Left colon (tissue), 2 donors: ENCODE measurements at regions not wholly inside any gene's neighbourhood (a gene's known extent, or its start where the extent isn't known, plus 50 kb on each side); places are given as distances from the start of the nearest gene placed in this dataset.
"Not testable (repeated sequence)": the region's sequence is repeated elsewhere in the genome, so short reads cannot be mapped to it uniquely, and the experiment has no call there.

Experiments used
- ATAC-seq: fragments of 200-7000 bp; cut with Tn5 transposase; one replicate; pipeline ENCODE4 v1.9.1; 2020; ENCODE audit warnings: mild to moderate bottlenecking, moderate library complexity
- DNase-seq, 2 donors: peaks; one replicate each; pipeline ENCODE4 v3.0.0-alpha.2; 2020
- intact Hi-C, 2 donors: fragments of 100-400 bp; cut with DNase I in 1 of 2; cut with micrococcal nuclease in 1 of 2; formaldehyde crosslinking; loops; one replicate each; pipeline versions ENCODE4 v1.11.2 to v1.14.0; 2022; cut with DNase I, micrococcal nuclease
- donor health status: DM: no; HTN: no; CAD: no.
- donor health status: DM: yes; HTN: yes; CAD: no.

DNA sequence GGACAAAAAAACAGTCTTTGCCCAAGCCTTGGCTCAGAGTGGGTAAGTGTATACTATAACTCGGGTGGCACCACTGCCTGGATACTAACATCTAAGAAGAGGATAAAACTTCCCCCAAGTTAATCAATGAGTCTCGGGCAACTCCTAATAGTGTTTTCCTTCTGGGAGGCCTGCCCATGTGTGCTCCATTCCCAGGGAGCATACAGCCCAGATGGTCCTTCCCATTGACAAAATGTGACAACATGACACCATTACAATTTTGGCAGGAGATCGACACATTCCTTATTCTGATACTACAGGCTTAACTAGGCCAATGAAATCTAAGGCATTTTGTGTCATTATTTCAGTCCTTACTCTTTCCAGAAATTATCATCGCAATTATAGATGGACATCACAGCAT is 52.7 kb upstream of the CRIM1 start:
- DNase-seq, result no peak
- no peak for ATAC-seq
- intact Hi-C loops, result no loop called here

- ATAC-seq (no peak), DNase-seq (no peak)
- intact Hi-C loops, result no loop called here
Observed at GRCh38 chr2:36301843-36302242, 53.7 kb upstream of the CRIM1 start.

DNA sequence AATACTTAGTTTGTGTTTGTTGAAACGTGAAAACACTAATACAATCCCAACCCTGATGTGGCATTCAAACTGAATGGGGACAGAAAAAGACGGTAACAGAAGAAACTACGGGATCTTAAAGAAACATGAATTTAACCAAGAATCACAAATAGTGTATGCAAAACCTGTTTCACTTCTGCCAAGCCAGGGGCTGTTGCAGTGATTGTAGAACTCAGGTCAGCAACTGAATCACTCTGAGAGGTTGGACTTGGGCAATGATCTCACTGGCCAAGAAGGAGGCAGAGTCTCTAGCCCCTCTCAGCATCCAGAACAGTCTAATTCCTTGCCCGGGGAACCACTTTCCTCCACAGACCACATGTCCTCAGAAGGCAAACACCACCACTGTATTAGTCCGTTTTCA is 54.9 kb upstream of the CRIM1 start:
- no peak for DNase-seq
- no peak for ATAC-seq
- intact Hi-C loops, result no loop called here

GRCh38 chr2:36296798-36297197 is 58.8 kb upstream of the CRIM1 start:
- DNase-seq, result no peak
- no peak for ATAC-seq
- intact Hi-C loops, result no loop called here

DNA sequence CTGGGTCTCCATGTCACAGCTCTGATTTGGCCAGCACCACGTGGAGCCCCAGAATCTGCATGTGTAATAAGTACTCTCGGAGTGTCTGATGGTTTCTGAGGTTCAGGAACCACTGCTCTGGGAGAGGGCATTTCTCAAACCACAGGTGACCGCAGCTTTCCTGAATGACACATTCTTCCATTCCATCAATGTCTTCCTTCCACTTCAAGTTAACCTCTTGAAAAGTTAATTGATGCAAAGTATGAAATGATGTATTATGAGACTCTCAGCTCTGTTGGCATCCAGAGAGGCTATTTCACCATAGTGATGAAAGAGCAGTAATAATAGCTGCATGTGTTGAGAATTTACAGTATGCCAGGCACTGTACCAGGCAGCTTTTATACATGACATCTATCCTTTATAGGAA is 61.3 kb upstream of the CRIM1 start:
- ATAC-seq, result no peak

GRCh38 chr2:36290306-36290856 is 65.2 kb upstream of the CRIM1 start:
- intact Hi-C loops, result no loop called here
- ATAC-seq (no peak), DNase-seq (no peak)

More for the DNA sequence above, 61.3 kb upstream of the CRIM1 start:
- intact Hi-C loops, result no loop called here
- no peak for DNase-seq

DNA sequence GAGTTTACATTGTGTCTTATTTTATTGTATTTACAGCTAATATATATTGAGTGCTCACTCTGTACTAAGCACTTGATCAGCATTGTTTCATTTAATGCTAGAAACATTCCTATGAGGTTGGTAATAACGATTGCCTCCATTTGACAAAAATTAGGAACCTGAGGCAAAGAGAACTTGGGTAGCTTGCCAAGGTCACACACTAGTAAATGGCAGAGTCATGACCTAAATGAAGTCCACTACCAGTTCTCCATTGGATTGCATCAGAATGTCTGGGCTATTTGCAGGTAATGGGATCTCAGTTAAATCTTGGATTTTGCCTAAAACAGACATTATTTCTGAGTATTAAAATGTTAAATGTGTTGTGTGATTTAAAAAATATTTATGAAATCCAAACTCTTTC is 65.8 kb upstream of the CRIM1 start:
- ATAC-seq, result no peak
- no peak for DNase-seq
- intact Hi-C loops, result no loop called here

DNA sequence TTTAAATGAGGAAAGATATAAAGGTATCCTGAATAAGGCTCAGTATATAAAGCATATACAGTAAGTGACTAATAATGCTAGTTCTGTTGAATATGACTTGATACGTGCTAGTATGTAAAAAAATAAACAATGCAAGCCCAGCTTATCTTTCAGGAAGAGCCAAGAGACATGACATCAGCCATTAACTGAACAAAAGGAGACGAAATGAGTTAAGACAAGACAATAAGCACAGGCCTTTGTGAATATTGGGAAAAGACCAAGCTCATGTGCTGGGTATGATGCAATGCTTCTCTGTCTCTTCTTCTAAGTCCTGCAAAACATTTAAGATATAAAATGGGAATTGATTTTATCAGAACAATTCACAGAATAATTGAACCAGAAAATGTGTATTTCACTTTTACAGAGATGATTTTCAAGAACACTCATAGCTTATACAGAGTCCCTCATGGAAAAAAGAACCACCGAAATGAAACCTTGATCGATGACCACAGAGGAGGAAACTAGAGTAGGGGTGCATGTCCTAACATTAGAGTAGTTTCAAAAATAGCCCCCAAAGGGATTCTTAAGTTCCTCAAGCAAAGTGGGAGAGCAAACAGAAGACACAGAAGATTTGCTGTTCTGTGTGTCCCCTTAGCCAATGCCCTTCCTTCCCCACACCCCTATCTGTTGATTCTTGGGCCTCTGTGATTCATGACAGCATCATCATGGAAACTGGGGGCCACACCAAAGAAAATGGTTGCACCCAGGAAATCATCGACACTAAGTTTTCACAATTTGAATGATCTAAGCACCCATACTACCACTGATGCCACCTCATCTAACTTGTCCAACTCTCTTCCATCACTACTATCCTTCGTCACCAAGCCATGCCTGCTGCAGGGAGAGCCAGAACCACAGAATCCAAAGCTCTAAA is 68.0 kb upstream of the CRIM1 start:
- intact Hi-C loops, result no loop called here
- no peak for DNase-seq

DNA sequence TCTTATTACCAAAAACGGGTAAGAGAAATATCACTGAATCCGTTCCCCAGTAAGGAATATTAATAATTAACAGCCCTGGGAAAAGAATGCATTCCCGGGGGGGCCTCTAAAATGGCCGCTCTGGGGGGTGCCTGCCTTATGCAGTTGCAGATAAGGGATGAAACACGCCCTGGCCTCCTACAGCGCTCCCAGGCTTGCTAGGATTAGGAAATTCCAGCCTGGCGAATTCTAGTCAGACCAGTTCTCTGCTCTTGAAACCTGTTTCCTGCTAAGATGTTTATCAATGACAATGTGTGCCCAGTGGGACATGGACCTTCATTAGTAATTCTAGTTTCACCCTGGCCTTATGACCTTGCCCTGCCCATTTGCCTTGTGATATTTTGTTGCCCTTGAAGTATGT is 76.1 kb upstream of the CRIM1 start:
- ATAC-seq, intact Hi-C loops, DNase-seq: not testable (repeated sequence)

More for the DNA sequence above, 68.0 kb upstream of the CRIM1 start:
- ATAC-seq, result no peak

GRCh38 chr2:36277881-36278523 is 77.6 kb upstream of the CRIM1 start:
- intact Hi-C loops, result no loop called here
- DNase-seq (no peak), ATAC-seq (no peak)

- no peak for ATAC-seq
- no peak for DNase-seq
- intact Hi-C loops, result no loop called here
Observed at GRCh38 chr2:36277146-36277808, 78.3 kb upstream of the CRIM1 start.

- no peak for ATAC-seq
- intact Hi-C loops, result no loop called here
- no peak for DNase-seq
Observed at GRCh38 chr2:36271266-36271665, 84.3 kb upstream of the CRIM1 start.

GRCh38 chr2:36270758-36271157 is 84.8 kb upstream of the CRIM1 start:
- ATAC-seq (no peak), DNase-seq (no peak)
- intact Hi-C loops, result no loop called here

- ATAC-seq (no peak), DNase-seq (no peak)
- intact Hi-C loops, result no loop called here
Observed at GRCh38 chr2:36267194-36267593, 88.4 kb upstream of the CRIM1 start.

GRCh38 chr2:36266536-36267121 is 88.9 kb upstream of the CRIM1 start:
- intact Hi-C loops, result no loop called here
- DNase-seq (no peak), ATAC-seq (no peak)

DNA sequence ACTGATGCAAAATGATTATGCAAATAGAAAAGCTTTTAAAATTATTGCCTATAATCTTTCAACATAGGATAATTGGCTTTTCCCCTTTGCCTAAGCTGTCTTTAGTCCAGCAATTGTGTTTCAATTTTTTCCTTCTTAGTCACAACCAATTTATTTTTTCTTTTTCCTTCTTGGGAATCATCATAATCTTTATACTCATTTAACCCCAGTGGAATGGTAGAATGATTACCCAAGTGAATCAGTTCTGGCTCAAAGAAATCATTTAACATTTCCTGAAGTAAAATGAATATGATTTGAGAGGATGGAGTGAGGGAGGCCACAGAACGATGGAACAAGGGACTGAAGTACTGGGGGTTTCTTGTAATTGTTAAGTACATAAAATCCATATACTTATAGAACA is 93.0 kb upstream of the CRIM1 start:
- DNase-seq, result no peak
- no peak for ATAC-seq
- intact Hi-C loops, result no loop called here

- ATAC-seq (no peak), DNase-seq (no peak)
- intact Hi-C loops, result no loop called here
Observed at GRCh38 chr2:36255863-36256262, 99.7 kb upstream of the CRIM1 start.

GRCh38 chr2:36253086-36253485 is 102.5 kb upstream of the CRIM1 start:
- ATAC-seq (no peak), DNase-seq (no peak)
- intact Hi-C loops, result no loop called here

GRCh38 chr2:36246320-36246990 is 109.1 kb upstream of the CRIM1 start:
- no peak for DNase-seq
- intact Hi-C loops, result no loop called here
- ATAC-seq, result no peak
